Neuronal stem cell (in vitro differentiated cells): ENCODE measurements at regions not wholly inside any gene's neighbourhood (a gene's known extent, or its start where the extent isn't known, plus 50 kb on each side); places are given as distances from the start of the nearest gene placed in this dataset.

Source experiments
- DNase-seq: peaks from one replicate; pipeline ENCODE4 v3.0.0-alpha.2; 2013; ENCODE audit warnings: low spot score
- H2AFZ ChIP-seq: one replicate; pipeline ENCODE4 v1.6.1; 2013; ENCODE audit warnings: mild to moderate bottlenecking, low read length, inconsistent platforms
- H2AK5ac ChIP-seq: 2 replicates; pipeline ENCODE4 v1.6.1; 2013; ENCODE audit warnings: low read depth, mild to moderate bottlenecking, inconsistent platforms, low read length, moderate library complexity, mixed read lengths
- H2BK120ac ChIP-seq: 2 replicates; pipeline ENCODE4 v1.6.1; 2013; ENCODE audit warnings: low read depth, mild to moderate bottlenecking, inconsistent platforms, low read length, moderate library complexity, mixed read lengths
- H2BK12ac ChIP-seq: one replicate; pipeline ENCODE4 v1.6.1; 2013; ENCODE audit warnings: low read length, inconsistent platforms
- H2BK15ac ChIP-seq: 2 replicates; pipeline ENCODE4 v1.6.1; 2013; ENCODE audit warnings: mild to moderate bottlenecking, low read length, inconsistent platforms, mixed read lengths
- H2BK5ac ChIP-seq: one replicate; pipeline ENCODE4 v1.6.1; 2013; ENCODE audit warnings: inconsistent platforms, mild to moderate bottlenecking, low read length, moderate library complexity
- H3K14ac ChIP-seq: one replicate; pipeline ENCODE4 v1.6.1; 2013; ENCODE audit warnings: low read length, inconsistent platforms
- H3K18ac ChIP-seq: 2 replicates; pipeline ENCODE4 v1.6.1; 2013; ENCODE audit warnings: low read length, inconsistent platforms
- H3K23ac ChIP-seq: 2 replicates; pipeline ENCODE4 v1.6.1; 2013; ENCODE audit warnings: low read depth, mild to moderate bottlenecking, mixed read lengths, low read length, inconsistent platforms; ENCODE audit not compliant: poor library complexity
- H3K27ac ChIP-seq: replicated peaks from 3 replicates; pipeline ENCODE4 v1.5.1; 2013; ENCODE audit warnings: low read length, inconsistent platforms
- H3K27me3 ChIP-seq, 3 experiments: 2 replicates each; pipeline ENCODE4 v1.6.1; 2013; ENCODE audit warnings: low read length in 3 of 3, mild to moderate bottlenecking in 2 of 3, inconsistent platforms in 1 of 3, low read depth in 1 of 3, mixed read lengths in 1 of 3, moderate library complexity in 1 of 3; ENCODE audit not compliant: control insufficient read depth in 3 of 3, insufficient read depth in 3 of 3
- H3K36me3 ChIP-seq, 2 donors: replicated peaks in 1 of 2; 2 replicates each; pipeline ENCODE4 v1.6.1; 2013; ENCODE audit warnings: low read length in 2 of 2; ENCODE audit not compliant: control insufficient read depth in 2 of 2, insufficient read depth in 2 of 2
- H3K4ac ChIP-seq: 2 replicates; pipeline ENCODE4 v1.6.1; 2013; ENCODE audit warnings: inconsistent platforms, mild to moderate bottlenecking, low read length, moderate library complexity
- H3K4me1 ChIP-seq, 2 donors: 1 replicate in 1 of 2; 2 replicates in 1 of 2; pipeline ENCODE4 v1.6.1; 2013; ENCODE audit warnings: low read length in 2 of 2, low read depth in 1 of 2; ENCODE audit not compliant: control insufficient read depth in 2 of 2, insufficient read depth in 1 of 2
- H3K4me2 ChIP-seq: one replicate; pipeline ENCODE4 v1.6.1; 2013; ENCODE audit warnings: mild to moderate bottlenecking, low read length, inconsistent platforms; ENCODE audit not compliant: insufficient read depth, poor library complexity, severe bottlenecking
- H3K4me3 ChIP-seq, 2 donors: 2 replicates each; pipeline ENCODE4 v1.5.1; 2013; ENCODE audit warnings: low read length in 2 of 2, mild to moderate bottlenecking in 2 of 2, inconsistent platforms in 1 of 2, moderate library complexity in 1 of 2
- H3K79me1 ChIP-seq: one replicate; pipeline ENCODE4 v1.6.1; 2013; ENCODE audit warnings: low read depth, mild to moderate bottlenecking, inconsistent platforms, low read length, moderate library complexity
- H3K9ac ChIP-seq: one replicate; pipeline ENCODE4 v1.6.1; 2013; ENCODE audit warnings: mild to moderate bottlenecking, low read depth, low read length, inconsistent platforms; ENCODE audit not compliant: poor library complexity
- H3K9me3 ChIP-seq, 2 donors: replicated peaks in 1 of 2; 2 replicates each; pipeline versions ENCODE3 to v1.6.1; 2013; ENCODE audit warnings: low read length in 2 of 2, mild to moderate bottlenecking in 2 of 2, inconsistent platforms in 1 of 2, low read depth in 1 of 2, mixed read lengths in 1 of 2, moderate library complexity in 1 of 2; ENCODE audit not compliant: control insufficient read depth in 2 of 2, insufficient read depth in 1 of 2
- H4K8ac ChIP-seq: one replicate; pipeline ENCODE4 v1.6.1; 2013; ENCODE audit warnings: low read depth, mild to moderate bottlenecking, inconsistent platforms, low read length, moderate library complexity
- H4K91ac ChIP-seq: one replicate; pipeline ENCODE4 v1.6.1; 2013; ENCODE audit warnings: low read length, low read depth, mild to moderate bottlenecking, inconsistent platforms; ENCODE audit not compliant: poor library complexity
- WGBS, 2 donors: extraction: QIAGEN DNeasy Blood & Tissue Kit; methylation state at CpG; one replicate each; pipeline ENCODE4 v1.1.7; 2013; ENCODE audit warnings: missing lambda C conversion rate in 2 of 2, mixed read lengths in 1 of 2; ENCODE audit not compliant: insufficient read length in 2 of 2, insufficient replicate concordance in 1 of 2; ENCODE audit errors: extremely low coverage in 2 of 2; 5-methylcytosine and 5-hydroxymethylcytosine counted together

GRCh38 chr1:195082183-195082582 lies 1526.1 kb downstream of the KCNT2 start:
- no peak for DNase-seq
- no peak overlapping the region for H4K91ac ChIP-seq
- no peak overlapping the region for H4K8ac ChIP-seq
- H3K23ac ChIP-seq = no peak overlapping the region
- no peak overlapping the region for H3K9ac ChIP-seq
- no peaks in the 10 kb centered on the region for H3K27me3 ChIP-seq
- no peak overlapping the region for H3K4me2 ChIP-seq
- no peak overlapping the region for H3K14ac ChIP-seq
- H2AFZ ChIP-seq = no peak overlapping the region
- no peak overlapping the region for H3K18ac ChIP-seq
- no peaks in the 10 kb centered on the region for H3K4me1 ChIP-seq
- no peaks in the 10 kb centered on the region for H3K79me1 ChIP-seq
- H3K27ac ChIP-seq = no peak overlapping the region
- no peak overlapping the region for H2BK120ac ChIP-seq
- H2AK5ac ChIP-seq = no peak overlapping the region
- no peaks in the 10 kb centered on the region for H3K36me3 ChIP-seq
- H3K9me3 ChIP-seq = no peaks in the 10 kb centered on the region
- no CpG with 5 or more reads among the region's 1 CpG for WGBS, 2 donors
- H2BK5ac ChIP-seq = no peak overlapping the region
- H3K4me3 ChIP-seq = no peak overlapping the region
- H2BK12ac ChIP-seq = no peak overlapping the region
- no peak overlapping the region for H2BK15ac ChIP-seq
- H3K4ac ChIP-seq = no peak overlapping the region

- Histone ChIP-seq H3K27ac (no peak overlapping the region), H2BK12ac (no peak overlapping the region), H3K9ac (no peak overlapping the region), H3K9me3 (no peaks in the 10 kb centered on the region), H3K27me3 (no peaks in the 10 kb centered on the region), H2BK15ac (no peak overlapping the region), H2BK5ac (no peak overlapping the region), H2AK5ac (no peak overlapping the region), H3K18ac (no peak overlapping the region), H2BK120ac (no peak overlapping the region), H3K14ac (no peak overlapping the region), H3K79me1 (no peaks in the 10 kb centered on the region), H2AFZ (no peak overlapping the region), H3K36me3 (no peaks in the 10 kb centered on the region), H4K91ac (no peak overlapping the region), H3K4me1 (no peaks in the 10 kb centered on the region), H3K23ac (no peak overlapping the region), H4K8ac (no peak overlapping the region), H3K4me2 (no peak overlapping the region), H3K4me3 (no peak overlapping the region), H3K4ac (no peak overlapping the region)
- DNase-seq = no peak
- no CpG with 5 or more reads among the region's 1 CpG for WGBS, 2 donors
Measured at GRCh38 chr1:195076682-195077081, 1531.6 kb downstream of the KCNT2 start.

- Histone ChIP-seq H3K4me3 (no peak overlapping the region), H3K4me1 (no peaks in the 10 kb centered on the region), H3K27me3 (no peaks in the 10 kb centered on the region), H3K14ac (no peak overlapping the region), H3K23ac (no peak overlapping the region), H2BK5ac (no peak overlapping the region), H3K36me3 (no peaks in the 10 kb centered on the region), H3K9me3 (no peaks in the 10 kb centered on the region), H2AFZ (no peak overlapping the region), H4K91ac (no peak overlapping the region), H2BK15ac (no peak overlapping the region), H3K79me1 (no peaks in the 10 kb centered on the region), H2BK120ac (no peak overlapping the region), H3K9ac (no peak overlapping the region), H3K4ac (no peak overlapping the region), H2BK12ac (no peak overlapping the region), H3K18ac (no peak overlapping the region), H4K8ac (no peak overlapping the region), H2AK5ac (no peak overlapping the region), H3K27ac (no peak overlapping the region), H3K4me2 (no peak overlapping the region)
- no CpG with 5 or more reads among the region's 2 CpGs for WGBS, 2 donors
- DNase-seq = no peak
Measured at GRCh38 chr1:195075973-195076372, 1532.3 kb downstream of the KCNT2 start.

GRCh38 chr1:195071461-195071860 lies 1536.8 kb downstream of the KCNT2 start:
- H3K36me3 ChIP-seq = no peaks in the 10 kb centered on the region
- H2AK5ac ChIP-seq = no peak overlapping the region
- no peaks in the 10 kb centered on the region for H3K4me1 ChIP-seq
- no peak overlapping the region for H2BK15ac ChIP-seq
- H3K14ac ChIP-seq = no peak overlapping the region
- no peak overlapping the region for H2BK120ac ChIP-seq
- no CpG with 5 or more reads among the region's 6 CpGs for WGBS, 2 donors
- no peak overlapping the region for H3K27ac ChIP-seq
- no peak overlapping the region for H4K8ac ChIP-seq
- H3K9me3 ChIP-seq = no peaks in the 10 kb centered on the region
- H2BK5ac ChIP-seq = no peak overlapping the region
- H3K4ac ChIP-seq = no peak overlapping the region
- no peak overlapping the region for H2BK12ac ChIP-seq
- H3K18ac ChIP-seq = no peak overlapping the region
- H3K23ac ChIP-seq = no peak overlapping the region
- H4K91ac ChIP-seq = no peak overlapping the region
- H3K4me2 ChIP-seq = no peak overlapping the region
- H2AFZ ChIP-seq = no peak overlapping the region
- H3K4me3 ChIP-seq = no peak overlapping the region
- H3K9ac ChIP-seq = no peak overlapping the region
- no peak for DNase-seq
- no peaks in the 10 kb centered on the region for H3K27me3 ChIP-seq
- H3K79me1 ChIP-seq = no peaks in the 10 kb centered on the region
